HPDE6-E6E7 (cell line): ENCODE measurements at regions not wholly inside any gene's neighbourhood (a gene's known extent, or its start where the extent isn't known, plus 50 kb on each side); places are given as distances from the start of the nearest gene placed in this dataset.
"Not testable (repeated sequence)": the region's sequence is repeated elsewhere in the genome, so short reads cannot be mapped to it uniquely, and the experiment has no call there.

Experiments used
- DNase-seq: peaks from one replicate; pipeline ENCODE4 v3.0.0; 2011; ENCODE audit warnings: missing footprints; ENCODE audit errors: extremely low spot score

GRCh38 chr3:33919312-33920120 lies 121.1 kb downstream of the PDCD6IP start:
- no peak for DNase-seq

GRCh38 chr3:33920511-33920910 lies 122.1 kb downstream of the PDCD6IP start:
- no peak for DNase-seq

GRCh38 chr3:33921608-33922007 lies 123.2 kb downstream of the PDCD6IP start:
- DNase-seq = no peak

- no peak for DNase-seq
These were observed 128.7 kb downstream of the PDCD6IP start for GRCh38 chr3:33926998-33927605.

- no peak for DNase-seq
These were observed 131.4 kb downstream of the PDCD6IP start for GRCh38 chr3:33929813-33930212.

GRCh38 chr3:33931512-33931911 lies 133.1 kb downstream of the PDCD6IP start:
- no peak for DNase-seq

GRCh38 chr3:33932010-33932764 lies 133.8 kb downstream of the PDCD6IP start:
- no peak for DNase-seq

GRCh38 chr3:33936171-33936920 lies 137.9 kb downstream of the PDCD6IP start:
- DNase-seq = no peak

- DNase-seq = no peak
These were observed 138.6 kb downstream of the PDCD6IP start for GRCh38 chr3:33936921-33937525.

GRCh38 chr3:33937628-33938027 lies 139.2 kb downstream of the PDCD6IP start:
- DNase-seq = no peak

GRCh38 chr3:33940149-33940548 lies 141.7 kb downstream of the PDCD6IP start:
- peak; percentile 16 for DNase-seq

GRCh38 chr3:33940736-33941135 lies 142.3 kb downstream of the PDCD6IP start:
- DNase-seq = no peak

- DNase-seq = no peak
These were observed 143.4 kb downstream of the PDCD6IP start for GRCh38 chr3:33941804-33942203.

- DNase-seq = peak; percentile 3
These were observed 144.2 kb downstream of the PDCD6IP start for GRCh38 chr3:33942483-33943150.

- DNase-seq = no peak
These were observed 144.8 kb downstream of the PDCD6IP start for GRCh38 chr3:33943277-33943676.

- not testable (repeated sequence) for DNase-seq
These were observed 148.2 kb downstream of the PDCD6IP start for GRCh38 chr3:33946612-33947011.

- DNase-seq = no peak
These were observed 149.1 kb downstream of the PDCD6IP start for GRCh38 chr3:33947272-33948195.

- no peak for DNase-seq
These were observed 150.6 kb downstream of the PDCD6IP start for GRCh38 chr3:33949074-33949473.

GRCh38 chr3:33954956-33955355 lies 156.5 kb downstream of the PDCD6IP start:
- DNase-seq = no peak

- DNase-seq = no peak
These were observed 157.8 kb downstream of the PDCD6IP start for GRCh38 chr3:33956206-33956605.
